ENCODE measurements at regions not wholly inside any gene's neighbourhood (a gene's known extent, or its start where the extent isn't known, plus 50 kb on each side); places are given as distances from the start of the nearest gene placed in this dataset.
"Not testable (repeated sequence)": the region's sequence is repeated elsewhere in the genome, so short reads cannot be mapped to it uniquely, and the experiment has no call there.

DNA sequence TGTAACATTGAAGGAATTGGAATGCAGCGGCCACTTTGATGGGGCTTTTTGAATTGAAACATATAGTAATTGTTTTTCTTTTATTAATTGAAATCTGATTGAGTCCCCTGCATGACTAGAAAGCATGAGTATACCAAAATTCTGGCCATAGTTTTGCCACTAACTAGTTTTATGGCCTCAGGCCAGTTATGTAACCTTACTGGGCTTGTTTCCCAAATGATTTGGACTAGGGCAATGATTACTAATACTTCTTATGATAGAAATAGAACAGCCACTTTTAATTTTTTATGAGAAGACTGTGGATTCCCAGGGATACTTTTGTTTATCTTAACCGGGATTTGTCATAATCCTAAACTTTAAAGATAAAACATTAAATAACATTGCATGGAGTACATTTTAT lies 106.9 kb upstream of the GOLGA6L4 start:
- not testable (repeated sequence) for H3K27me3 ChIP-seq (ENCODE audit: insufficient read depth, low read length); H3K27ac ChIP-seq (ENCODE audit: low read depth, low read length, poor library complexity, severe bottlenecking); H3K36me3 ChIP-seq (ENCODE audit: insufficient read depth, low read length); H3K4me2 ChIP-seq (ENCODE audit: low read length); H2AFZ ChIP-seq (ENCODE audit: low read length); H3K4me3 ChIP-seq (ENCODE audit: low read depth, low read length, poor library complexity, severe bottlenecking); H3F3A ChIP-seq (ENCODE audit: insufficient read depth, low read length); H3K9ac ChIP-seq (ENCODE audit: low read length); H4K20me1 ChIP-seq (ENCODE audit: insufficient read depth, low read length); H3K79me2 ChIP-seq (ENCODE audit: insufficient read depth, low read length); H3K4me1 ChIP-seq (ENCODE audit: insufficient read depth, low read length, severe bottlenecking); H3K9me3 ChIP-seq (ENCODE audit: low read length); H3K9me2 ChIP-seq (ENCODE audit: low read depth, low read length)

DNA sequence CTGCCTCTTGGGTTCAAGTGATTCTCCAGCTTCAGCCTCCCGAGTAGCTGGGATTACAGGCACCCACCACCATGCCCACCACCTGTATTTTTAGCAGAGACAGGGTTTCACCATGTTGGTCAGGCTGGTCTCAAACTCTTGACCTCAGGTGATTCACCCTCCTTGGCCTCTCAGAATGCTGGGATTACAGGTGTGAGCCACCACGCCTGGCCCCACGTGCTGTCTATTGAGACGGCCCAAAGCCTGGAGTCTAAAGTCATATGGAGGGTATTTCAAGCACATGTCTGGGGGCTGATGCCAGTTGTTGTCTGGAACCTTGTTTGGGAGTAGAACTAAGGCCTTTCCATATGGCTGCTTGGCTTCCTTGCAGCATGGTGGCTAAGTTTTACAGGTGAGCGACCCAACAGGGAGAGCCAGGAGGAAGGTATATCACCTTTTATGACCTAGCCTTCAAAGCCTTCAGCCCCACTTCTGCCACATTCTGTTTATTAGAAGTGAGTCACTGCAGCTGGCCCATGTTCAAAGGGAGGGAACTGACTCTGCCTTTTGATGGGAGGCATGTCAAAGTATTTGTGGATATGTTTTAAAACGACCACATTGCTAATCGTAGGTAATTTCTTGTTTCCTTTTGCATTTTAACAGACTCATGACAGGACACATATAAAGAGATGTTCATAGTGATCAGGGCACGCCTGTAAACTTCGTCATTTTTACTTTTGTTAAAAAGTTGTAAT lies 105.3 kb upstream of the GOLGA6L4 start:
- H3K36me3 ChIP-seq (ENCODE audit: insufficient read depth, low read length); H3K79me2 ChIP-seq (ENCODE audit: insufficient read depth, low read length); H3K9ac ChIP-seq (ENCODE audit: low read length); H2AFZ ChIP-seq (ENCODE audit: low read length); H3F3A ChIP-seq (ENCODE audit: insufficient read depth, low read length); H3K9me3 ChIP-seq (ENCODE audit: low read length); H3K4me1 ChIP-seq (ENCODE audit: insufficient read depth, low read length, severe bottlenecking); H3K4me3 ChIP-seq (ENCODE audit: low read depth, low read length, poor library complexity, severe bottlenecking); H3K27me3 ChIP-seq (ENCODE audit: insufficient read depth, low read length); H3K9me2 ChIP-seq (ENCODE audit: low read depth, low read length); H4K20me1 ChIP-seq (ENCODE audit: insufficient read depth, low read length); H3K27ac ChIP-seq (ENCODE audit: low read depth, low read length, poor library complexity, severe bottlenecking); H3K4me2 ChIP-seq (ENCODE audit: low read length): not testable (repeated sequence)

DNA sequence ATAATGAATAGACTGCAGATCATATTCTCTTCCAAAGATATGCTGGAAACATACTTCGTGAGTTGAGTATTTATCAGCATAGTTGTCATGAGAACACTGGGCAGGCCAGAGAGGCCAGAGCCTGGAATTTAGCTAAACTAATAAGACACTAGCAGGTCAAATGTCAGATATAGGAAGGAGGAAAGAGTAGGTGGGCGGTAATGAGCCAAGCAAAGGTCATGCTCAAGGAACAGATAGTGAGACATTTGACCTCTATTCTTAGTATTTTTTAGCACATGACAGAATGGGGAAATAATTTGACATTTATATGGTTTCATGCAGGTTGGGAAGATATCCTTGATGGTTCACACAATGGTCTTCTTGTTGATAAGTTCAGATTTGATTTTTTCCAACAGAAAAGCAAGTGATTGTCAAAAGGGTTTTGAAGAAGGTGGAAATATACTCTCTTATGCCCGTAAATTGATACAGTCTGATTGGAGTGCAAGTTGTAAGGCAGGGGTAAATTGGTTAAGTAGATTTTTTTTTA lies 99.6 kb upstream of the GOLGA6L4 start:
- not testable (repeated sequence) for H3K36me3 ChIP-seq (ENCODE audit: insufficient read depth, low read length); H3F3A ChIP-seq (ENCODE audit: insufficient read depth, low read length); H3K27ac ChIP-seq (ENCODE audit: low read depth, low read length, poor library complexity, severe bottlenecking); H3K4me1 ChIP-seq (ENCODE audit: insufficient read depth, low read length, severe bottlenecking); H3K4me2 ChIP-seq (ENCODE audit: low read length); H3K79me2 ChIP-seq (ENCODE audit: insufficient read depth, low read length); H2AFZ ChIP-seq (ENCODE audit: low read length); H3K9ac ChIP-seq (ENCODE audit: low read length); H3K9me2 ChIP-seq (ENCODE audit: low read depth, low read length); H4K20me1 ChIP-seq (ENCODE audit: insufficient read depth, low read length); H3K27me3 ChIP-seq (ENCODE audit: insufficient read depth, low read length); H3K4me3 ChIP-seq (ENCODE audit: low read depth, low read length, poor library complexity, severe bottlenecking); H3K9me3 ChIP-seq (ENCODE audit: low read length)

DNA sequence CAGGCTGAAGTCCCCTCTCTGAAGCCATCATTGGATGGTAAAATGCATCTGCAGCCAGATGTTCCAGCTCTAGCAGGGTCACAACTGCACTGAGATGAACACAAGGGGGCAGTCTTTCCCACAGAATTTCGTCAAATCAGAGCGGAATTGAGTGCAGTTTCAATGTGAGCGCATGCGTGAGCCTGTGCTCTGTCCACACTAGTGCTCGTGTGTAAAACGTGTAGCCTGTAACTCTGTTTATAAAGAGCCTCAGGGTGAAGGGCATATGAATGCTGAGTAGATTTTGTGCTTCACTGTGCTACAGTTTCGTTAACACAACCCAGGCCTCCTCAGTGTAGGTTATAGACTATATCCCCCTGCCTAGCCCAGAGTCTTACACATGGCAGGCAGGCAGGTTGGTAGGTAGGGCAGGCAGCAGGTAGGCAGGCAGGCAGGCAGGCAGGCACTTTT lies 92.7 kb upstream of the GOLGA6L4 start:
- Histone ChIP-seq H3K9ac (ENCODE audit: low read length) (no peak overlapping the region), H3K4me2 (ENCODE audit: low read length) (no peak overlapping the region; the same call in 1 of the 2 replicates)

More for the DNA sequence above, 92.7 kb upstream of the GOLGA6L4 start:
- no peaks in the 10 kb centered on the region for H3K27me3 ChIP-seq (ENCODE audit: insufficient read depth, low read length)
- H3K9me3 ChIP-seq (ENCODE audit: low read length) = no peaks in the 10 kb centered on the region
- no peaks in the 10 kb centered on the region for H3K4me1 ChIP-seq (ENCODE audit: insufficient read depth, low read length, severe bottlenecking)
- no peaks in the 10 kb centered on the region for H3F3A ChIP-seq (ENCODE audit: insufficient read depth, low read length)
- H3K36me3 ChIP-seq (ENCODE audit: insufficient read depth, low read length) = no peaks in the 10 kb centered on the region
- no peak overlapping the region for H3K4me3 ChIP-seq (ENCODE audit: low read depth, low read length, poor library complexity, severe bottlenecking)
- no peaks in the 10 kb centered on the region for H4K20me1 ChIP-seq (ENCODE audit: insufficient read depth, low read length)
- H3K79me2 ChIP-seq (ENCODE audit: insufficient read depth, low read length) = no peaks in the 10 kb centered on the region
- H3K9me2 ChIP-seq (ENCODE audit: low read depth, low read length) = no peaks in the 10 kb centered on the region
- no peak overlapping the region for H2AFZ ChIP-seq (ENCODE audit: low read length)
- no peak overlapping the region for H3K27ac ChIP-seq (ENCODE audit: low read depth, low read length, poor library complexity, severe bottlenecking)
- TF ChIP-seq, protein P1, sequence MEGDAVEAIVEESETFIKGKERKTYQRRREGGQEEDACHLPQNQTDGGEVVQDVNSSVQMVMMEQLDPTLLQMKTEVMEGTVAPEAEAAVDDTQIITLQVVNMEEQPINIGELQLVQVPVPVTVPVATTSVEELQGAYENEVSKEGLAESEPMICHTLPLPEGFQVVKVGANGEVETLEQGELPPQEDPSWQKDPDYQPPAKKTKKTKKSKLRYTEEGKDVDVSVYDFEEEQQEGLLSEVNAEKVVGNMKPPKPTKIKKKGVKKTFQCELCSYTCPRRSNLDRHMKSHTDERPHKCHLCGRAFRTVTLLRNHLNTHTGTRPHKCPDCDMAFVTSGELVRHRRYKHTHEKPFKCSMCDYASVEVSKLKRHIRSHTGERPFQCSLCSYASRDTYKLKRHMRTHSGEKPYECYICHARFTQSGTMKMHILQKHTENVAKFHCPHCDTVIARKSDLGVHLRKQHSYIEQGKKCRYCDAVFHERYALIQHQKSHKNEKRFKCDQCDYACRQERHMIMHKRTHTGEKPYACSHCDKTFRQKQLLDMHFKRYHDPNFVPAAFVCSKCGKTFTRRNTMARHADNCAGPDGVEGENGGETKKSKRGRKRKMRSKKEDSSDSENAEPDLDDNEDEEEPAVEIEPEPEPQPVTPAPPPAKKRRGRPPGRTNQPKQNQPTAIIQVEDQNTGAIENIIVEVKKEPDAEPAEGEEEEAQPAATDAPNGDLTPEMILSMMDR (IDR thresholded peaks at IDR 0.05; ENCODE audit: low read length) = peak; percentile 80
- no peak for TF ChIP-seq EZH2 (IDR thresholded peaks at IDR 0.05; ENCODE audit: borderline replicate concordance, low read length)

Data from OCI-LY1 (cell line).